ENCODE measurements at regions not wholly inside any gene's neighbourhood (a gene's known extent, or its start where the extent isn't known, plus 50 kb on each side); places are given as distances from the start of the nearest gene placed in this dataset.

DNA sequence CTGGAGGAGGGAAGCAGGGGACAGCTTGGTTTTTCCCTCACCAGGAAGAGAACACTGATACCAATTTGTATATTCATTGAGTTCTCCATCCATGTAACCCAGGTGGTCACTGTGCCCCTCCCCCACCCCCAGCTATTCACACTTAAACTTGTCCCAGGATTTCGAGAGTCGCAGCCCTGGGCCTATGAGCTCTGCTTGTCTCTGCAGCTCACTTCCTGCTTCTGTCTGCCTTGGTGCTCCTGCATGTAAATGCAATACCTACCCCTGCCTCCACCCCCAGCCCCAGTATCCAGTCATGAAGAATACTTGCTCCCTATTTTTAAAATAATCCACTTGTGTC is 452.2 kb downstream of the BCL11B start:
- TF ChIP-seq, protein P1, sequence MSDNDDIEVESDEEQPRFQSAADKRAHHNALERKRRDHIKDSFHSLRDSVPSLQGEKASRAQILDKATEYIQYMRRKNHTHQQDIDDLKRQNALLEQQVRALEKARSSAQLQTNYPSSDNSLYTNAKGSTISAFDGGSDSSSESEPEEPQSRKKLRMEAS (CRISPR knock-in tag; IDR thresholded peaks at IDR 0.05): no peak
- no peak for TF ChIP-seq ZNF263 (CRISPR knock-in tag; IDR thresholded peaks at IDR 0.05; ENCODE audit: low read depth)
- TF ChIP-seq AFF4 (CRISPR knock-in tag; IDR thresholded peaks at IDR 0.05; ENCODE audit: borderline replicate concordance): no peak
- TF ChIP-seq CREM (CRISPR knock-in tag; IDR thresholded peaks at IDR 0.05): no peak
- TF ChIP-seq ZNF138 (CRISPR knock-in tag; conservative IDR thresholded peaks at IDR 0.05): no peak
- TF ChIP-seq, protein P2, sequence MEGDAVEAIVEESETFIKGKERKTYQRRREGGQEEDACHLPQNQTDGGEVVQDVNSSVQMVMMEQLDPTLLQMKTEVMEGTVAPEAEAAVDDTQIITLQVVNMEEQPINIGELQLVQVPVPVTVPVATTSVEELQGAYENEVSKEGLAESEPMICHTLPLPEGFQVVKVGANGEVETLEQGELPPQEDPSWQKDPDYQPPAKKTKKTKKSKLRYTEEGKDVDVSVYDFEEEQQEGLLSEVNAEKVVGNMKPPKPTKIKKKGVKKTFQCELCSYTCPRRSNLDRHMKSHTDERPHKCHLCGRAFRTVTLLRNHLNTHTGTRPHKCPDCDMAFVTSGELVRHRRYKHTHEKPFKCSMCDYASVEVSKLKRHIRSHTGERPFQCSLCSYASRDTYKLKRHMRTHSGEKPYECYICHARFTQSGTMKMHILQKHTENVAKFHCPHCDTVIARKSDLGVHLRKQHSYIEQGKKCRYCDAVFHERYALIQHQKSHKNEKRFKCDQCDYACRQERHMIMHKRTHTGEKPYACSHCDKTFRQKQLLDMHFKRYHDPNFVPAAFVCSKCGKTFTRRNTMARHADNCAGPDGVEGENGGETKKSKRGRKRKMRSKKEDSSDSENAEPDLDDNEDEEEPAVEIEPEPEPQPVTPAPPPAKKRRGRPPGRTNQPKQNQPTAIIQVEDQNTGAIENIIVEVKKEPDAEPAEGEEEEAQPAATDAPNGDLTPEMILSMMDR (IDR thresholded peaks at IDR 0.05): no peak
- no peak for TF ChIP-seq RELA (CRISPR knock-in tag; IDR thresholded peaks at IDR 0.05; ENCODE audit: borderline replicate concordance)
- TF ChIP-seq, protein P3, sequence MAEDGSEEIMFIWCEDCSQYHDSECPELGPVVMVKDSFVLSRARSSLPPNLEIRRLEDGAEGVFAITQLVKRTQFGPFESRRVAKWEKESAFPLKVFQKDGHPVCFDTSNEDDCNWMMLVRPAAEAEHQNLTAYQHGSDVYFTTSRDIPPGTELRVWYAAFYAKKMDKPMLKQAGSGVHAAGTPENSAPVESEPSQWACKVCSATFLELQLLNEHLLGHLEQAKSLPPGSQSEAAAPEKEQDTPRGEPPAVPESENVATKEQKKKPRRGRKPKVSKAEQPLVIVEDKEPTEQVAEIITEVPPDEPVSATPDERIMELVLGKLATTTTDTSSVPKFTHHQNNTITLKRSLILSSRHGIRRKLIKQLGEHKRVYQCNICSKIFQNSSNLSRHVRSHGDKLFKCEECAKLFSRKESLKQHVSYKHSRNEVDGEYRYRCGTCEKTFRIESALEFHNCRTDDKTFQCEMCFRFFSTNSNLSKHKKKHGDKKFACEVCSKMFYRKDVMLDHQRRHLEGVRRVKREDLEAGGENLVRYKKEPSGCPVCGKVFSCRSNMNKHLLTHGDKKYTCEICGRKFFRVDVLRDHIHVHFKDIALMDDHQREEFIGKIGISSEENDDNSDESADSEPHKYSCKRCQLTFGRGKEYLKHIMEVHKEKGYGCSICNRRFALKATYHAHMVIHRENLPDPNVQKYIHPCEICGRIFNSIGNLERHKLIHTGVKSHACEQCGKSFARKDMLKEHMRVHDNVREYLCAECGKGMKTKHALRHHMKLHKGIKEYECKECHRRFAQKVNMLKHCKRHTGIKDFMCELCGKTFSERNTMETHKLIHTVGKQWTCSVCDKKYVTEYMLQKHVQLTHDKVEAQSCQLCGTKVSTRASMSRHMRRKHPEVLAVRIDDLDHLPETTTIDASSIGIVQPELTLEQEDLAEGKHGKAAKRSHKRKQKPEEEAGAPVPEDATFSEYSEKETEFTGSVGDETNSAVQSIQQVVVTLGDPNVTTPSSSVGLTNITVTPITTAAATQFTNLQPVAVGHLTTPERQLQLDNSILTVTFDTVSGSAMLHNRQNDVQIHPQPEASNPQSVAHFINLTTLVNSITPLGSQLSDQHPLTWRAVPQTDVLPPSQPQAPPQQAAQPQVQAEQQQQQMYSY (CRISPR knock-in tag; IDR thresholded peaks at IDR 0.05): no peak

Measured in WTC11 (cell line).